ENCODE measurements at regions not wholly inside any gene's neighbourhood (a gene's known extent, or its start where the extent isn't known, plus 50 kb on each side); places are given as distances from the start of the nearest gene placed in this dataset.

DNA sequence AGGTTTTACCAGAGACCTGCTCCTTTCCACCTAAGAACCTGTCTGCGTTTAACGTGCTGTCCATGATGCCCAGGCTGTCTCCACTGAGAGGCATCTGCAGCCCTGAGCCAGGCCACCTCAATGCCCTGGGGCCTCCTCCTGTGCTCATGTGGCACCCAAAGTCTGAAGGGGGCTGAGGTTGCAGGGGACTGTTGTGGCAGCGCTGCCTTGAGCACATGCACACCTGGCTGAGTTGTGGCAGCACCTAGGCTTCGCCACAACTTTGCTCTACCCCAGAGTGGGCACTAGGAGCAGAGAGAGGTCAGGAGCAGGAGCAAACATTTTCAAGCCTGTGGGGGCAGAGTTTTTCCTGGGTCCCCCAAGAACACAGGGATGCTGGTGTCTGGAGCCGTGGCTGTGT is 1527.1 kb downstream of the PLA2G4A start (continued):
- TF ChIP-seq, protein P1, sequence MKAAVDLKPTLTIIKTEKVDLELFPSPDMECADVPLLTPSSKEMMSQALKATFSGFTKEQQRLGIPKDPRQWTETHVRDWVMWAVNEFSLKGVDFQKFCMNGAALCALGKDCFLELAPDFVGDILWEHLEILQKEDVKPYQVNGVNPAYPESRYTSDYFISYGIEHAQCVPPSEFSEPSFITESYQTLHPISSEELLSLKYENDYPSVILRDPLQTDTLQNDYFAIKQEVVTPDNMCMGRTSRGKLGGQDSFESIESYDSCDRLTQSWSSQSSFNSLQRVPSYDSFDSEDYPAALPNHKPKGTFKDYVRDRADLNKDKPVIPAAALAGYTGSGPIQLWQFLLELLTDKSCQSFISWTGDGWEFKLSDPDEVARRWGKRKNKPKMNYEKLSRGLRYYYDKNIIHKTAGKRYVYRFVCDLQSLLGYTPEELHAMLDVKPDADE (IDR thresholded peaks at IDR 0.05), result no peak
- no peak for TF ChIP-seq EZH2phosphoT487 (IDR thresholded peaks at IDR 0.05; ENCODE audit: unreplicated experiment)
- TF ChIP-seq POLR2AphosphoS5 (IDR thresholded peaks at IDR 0.05; ENCODE audit: low read depth), result no peak
- TF ChIP-seq CREB1 (CRISPR knock-in tag; IDR thresholded peaks at IDR 0.05; ENCODE audit: low read depth), result no peak

DNA sequence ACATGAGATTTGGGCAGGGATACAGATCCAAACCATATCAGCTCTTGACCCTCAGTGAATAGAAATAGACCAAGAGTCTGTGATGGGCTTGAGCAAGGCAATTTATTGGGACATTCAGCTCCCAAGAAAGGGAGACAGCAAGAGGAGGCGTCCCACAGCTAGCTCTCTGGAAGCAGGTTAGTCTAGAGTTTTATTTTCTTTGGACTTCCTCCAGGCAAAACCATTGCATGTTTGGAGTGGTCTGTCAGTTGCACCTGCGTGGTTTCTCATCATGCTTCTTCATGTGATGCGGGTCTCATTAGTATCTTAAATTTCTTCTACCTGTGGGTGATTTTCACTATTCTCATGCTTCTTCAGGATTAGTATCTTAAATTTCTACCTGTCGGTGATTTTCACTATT is 1530.6 kb downstream of the PLA2G4A start:
- TF ChIP-seq EZH2 (IDR thresholded peaks at IDR 0.05; ENCODE audit: low read depth, unreplicated experiment), result no peak
- TF ChIP-seq, protein P2, sequence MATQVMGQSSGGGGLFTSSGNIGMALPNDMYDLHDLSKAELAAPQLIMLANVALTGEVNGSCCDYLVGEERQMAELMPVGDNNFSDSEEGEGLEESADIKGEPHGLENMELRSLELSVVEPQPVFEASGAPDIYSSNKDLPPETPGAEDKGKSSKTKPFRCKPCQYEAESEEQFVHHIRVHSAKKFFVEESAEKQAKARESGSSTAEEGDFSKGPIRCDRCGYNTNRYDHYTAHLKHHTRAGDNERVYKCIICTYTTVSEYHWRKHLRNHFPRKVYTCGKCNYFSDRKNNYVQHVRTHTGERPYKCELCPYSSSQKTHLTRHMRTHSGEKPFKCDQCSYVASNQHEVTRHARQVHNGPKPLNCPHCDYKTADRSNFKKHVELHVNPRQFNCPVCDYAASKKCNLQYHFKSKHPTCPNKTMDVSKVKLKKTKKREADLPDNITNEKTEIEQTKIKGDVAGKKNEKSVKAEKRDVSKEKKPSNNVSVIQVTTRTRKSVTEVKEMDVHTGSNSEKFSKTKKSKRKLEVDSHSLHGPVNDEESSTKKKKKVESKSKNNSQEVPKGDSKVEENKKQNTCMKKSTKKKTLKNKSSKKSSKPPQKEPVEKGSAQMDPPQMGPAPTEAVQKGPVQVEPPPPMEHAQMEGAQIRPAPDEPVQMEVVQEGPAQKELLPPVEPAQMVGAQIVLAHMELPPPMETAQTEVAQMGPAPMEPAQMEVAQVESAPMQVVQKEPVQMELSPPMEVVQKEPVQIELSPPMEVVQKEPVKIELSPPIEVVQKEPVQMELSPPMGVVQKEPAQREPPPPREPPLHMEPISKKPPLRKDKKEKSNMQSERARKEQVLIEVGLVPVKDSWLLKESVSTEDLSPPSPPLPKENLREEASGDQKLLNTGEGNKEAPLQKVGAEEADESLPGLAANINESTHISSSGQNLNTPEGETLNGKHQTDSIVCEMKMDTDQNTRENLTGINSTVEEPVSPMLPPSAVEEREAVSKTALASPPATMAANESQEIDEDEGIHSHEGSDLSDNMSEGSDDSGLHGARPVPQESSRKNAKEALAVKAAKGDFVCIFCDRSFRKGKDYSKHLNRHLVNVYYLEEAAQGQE (IDR thresholded peaks at IDR 0.05; ENCODE audit: unreplicated experiment), result no peak
- no peak overlapping the region for H3K27ac ChIP-seq (ENCODE audit: low read depth)
- ATAC-seq (no peak), DNase-seq (ENCODE audit: low spot score) (no peak)
- H3K36me3 ChIP-seq (ENCODE audit: insufficient read depth), result no peaks in the 10 kb centered on the region
- no peak overlapping the region for H3K4me3 ChIP-seq
- H3K27me3 ChIP-seq (ENCODE audit: insufficient read depth), result no peaks in the 10 kb centered on the region
- H3K4me1 ChIP-seq (ENCODE audit: insufficient read depth), result no peaks in the 10 kb centered on the region
- H3K4me2 ChIP-seq, result no peak overlapping the region
- no peaks in the 10 kb centered on the region for H3F3A ChIP-seq (replicated peaks; ENCODE audit: low read depth)
- no peak overlapping the region for H3K27ac Mint-ChIP-seq
- H3K4me1 Mint-ChIP-seq, result no peaks in the 10 kb centered on the region; the same call in 2 of the 3 replicates
- H3K9me2 ChIP-seq (ENCODE audit: insufficient read depth), result peaks cover 7% of the 10 kb centered on the region; the same call in 1 of the 2 replicates
- H4K20me1 ChIP-seq (replicated peaks; ENCODE audit: insufficient read depth), result no peaks in the 10 kb centered on the region
- no peaks in the 10 kb centered on the region for H3K27me3 Mint-ChIP-seq (ENCODE audit: insufficient read depth, low read depth, poor library complexity)
- H3K9me3 Mint-ChIP-seq, result peaks cover 26% of the 10 kb centered on the region
- H2AFZ ChIP-seq, result no peak overlapping the region
- H3K4me3 Mint-ChIP-seq, result no peak overlapping the region
- no peaks in the 10 kb centered on the region for H3K79me2 ChIP-seq (replicated peaks; ENCODE audit: insufficient read depth)
- H3K36me3 Mint-ChIP-seq (ENCODE audit: low read depth), result peaks cover 21% of the 10 kb centered on the region

DNA sequence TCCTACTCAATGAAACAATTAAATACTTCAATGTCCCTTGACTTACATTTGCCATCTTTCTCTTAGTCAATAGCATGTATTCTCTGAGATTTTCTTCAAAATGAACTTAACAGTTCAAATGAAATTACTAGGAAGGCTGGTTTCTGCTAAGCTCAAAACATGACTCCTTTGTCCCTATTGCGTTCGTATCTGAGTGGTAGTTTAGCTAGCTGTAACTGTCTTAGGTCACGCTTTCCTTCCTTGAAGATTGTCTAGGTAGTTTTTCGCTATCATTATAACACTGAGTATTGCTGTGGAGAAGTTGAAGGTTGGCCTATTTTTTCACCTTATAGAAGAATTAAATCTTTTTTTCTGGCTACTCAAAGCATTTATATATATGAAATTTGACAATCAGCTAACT is 1535.2 kb downstream of the PLA2G4A start:
- DNase-seq (ENCODE audit: low spot score), result no peak
- Histone ChIP-seq H3K27me3 (ENCODE audit: insufficient read depth) (no peaks in the 10 kb centered on the region), H3K4me1 (ENCODE audit: insufficient read depth) (peaks cover 30% of the 10 kb centered on the region), H3K4me3 (no peak overlapping the region), H3F3A (replicated peaks; ENCODE audit: low read depth) (no peaks in the 10 kb centered on the region), H3K9me2 (ENCODE audit: insufficient read depth) (peaks cover 3% of the 10 kb centered on the region; the same call in 1 of the 2 replicates), H3K4me2 (no peak overlapping the region), H2AFZ (no peak overlapping the region), H3K79me2 (replicated peaks; ENCODE audit: insufficient read depth) (no peaks in the 10 kb centered on the region), H3K27ac (ENCODE audit: low read depth) (no peak overlapping the region), H4K20me1 (replicated peaks; ENCODE audit: insufficient read depth) (no peaks in the 10 kb centered on the region), H3K36me3 (ENCODE audit: insufficient read depth) (no peaks in the 10 kb centered on the region)
- Mint-ChIP-seq H3K4me3 (no peak overlapping the region), H3K9me3 (peaks cover 3% of the 10 kb centered on the region; the same call in 1 of the 3 replicates), H3K27me3 (ENCODE audit: insufficient read depth, low read depth, poor library complexity) (peaks cover 2% of the 10 kb centered on the region), H3K36me3 (ENCODE audit: low read depth) (peaks cover 4% of the 10 kb centered on the region; the same call in 1 of the 3 replicates), H3K27ac (no peak overlapping the region), H3K4me1 (peaks cover 32% of the 10 kb centered on the region)
- no peak for ATAC-seq
- TF ChIP-seq, protein P1 (IDR thresholded peaks at IDR 0.05), result no peak
- no peak for TF ChIP-seq ZNF114 (CRISPR knock-in tag; IDR thresholded peaks at IDR 0.05)
- no peak for TF ChIP-seq NANOG (IDR thresholded peaks at IDR 0.05; ENCODE audit: borderline replicate concordance)
- TF ChIP-seq, protein P3, sequence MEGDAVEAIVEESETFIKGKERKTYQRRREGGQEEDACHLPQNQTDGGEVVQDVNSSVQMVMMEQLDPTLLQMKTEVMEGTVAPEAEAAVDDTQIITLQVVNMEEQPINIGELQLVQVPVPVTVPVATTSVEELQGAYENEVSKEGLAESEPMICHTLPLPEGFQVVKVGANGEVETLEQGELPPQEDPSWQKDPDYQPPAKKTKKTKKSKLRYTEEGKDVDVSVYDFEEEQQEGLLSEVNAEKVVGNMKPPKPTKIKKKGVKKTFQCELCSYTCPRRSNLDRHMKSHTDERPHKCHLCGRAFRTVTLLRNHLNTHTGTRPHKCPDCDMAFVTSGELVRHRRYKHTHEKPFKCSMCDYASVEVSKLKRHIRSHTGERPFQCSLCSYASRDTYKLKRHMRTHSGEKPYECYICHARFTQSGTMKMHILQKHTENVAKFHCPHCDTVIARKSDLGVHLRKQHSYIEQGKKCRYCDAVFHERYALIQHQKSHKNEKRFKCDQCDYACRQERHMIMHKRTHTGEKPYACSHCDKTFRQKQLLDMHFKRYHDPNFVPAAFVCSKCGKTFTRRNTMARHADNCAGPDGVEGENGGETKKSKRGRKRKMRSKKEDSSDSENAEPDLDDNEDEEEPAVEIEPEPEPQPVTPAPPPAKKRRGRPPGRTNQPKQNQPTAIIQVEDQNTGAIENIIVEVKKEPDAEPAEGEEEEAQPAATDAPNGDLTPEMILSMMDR (conservative IDR thresholded peaks at IDR 0.05; ENCODE audit: low read depth in 2 of 2), result no peak

Data from GM23338 (cell line).